ENCODE measurements at regions not wholly inside any gene's neighbourhood (a gene's known extent, or its start where the extent isn't known, plus 50 kb on each side); places are given as distances from the start of the nearest gene placed in this dataset.

- Histone ChIP-seq H4K20me1 (ENCODE audit: control insufficient read depth, insufficient read depth, insufficient read length) (no peaks in the 10 kb centered on the region), H3K23ac (ENCODE audit: insufficient read length, low read depth, low read length) (no peak overlapping the region), H3K9me3 (ENCODE audit: control insufficient read depth, low read depth, low read length) (no peaks in the 10 kb centered on the region), H3T11ph (ENCODE audit: low read length) (no peak overlapping the region), H2BK120ac (ENCODE audit: low read depth, low read length, poor library complexity, severe bottlenecking) (no peak overlapping the region), H3K9ac (ENCODE audit: extremely low read depth, insufficient read length, low read length) (no peak overlapping the region), H3K79me2 (ENCODE audit: insufficient read depth, low read length) (no peaks in the 10 kb centered on the region), H3K4ac (ENCODE audit: low read depth, low read length) (no peak overlapping the region), H3K27me3 (ENCODE audit: insufficient read depth, low read length) (no peaks in the 10 kb centered on the region), H3K23me2 (ENCODE audit: insufficient read length, low read depth, low read length, poor library complexity, severe bottlenecking) (no peaks in the 10 kb centered on the region), H3K18ac (ENCODE audit: insufficient read length, low read depth, low read length) (no peak overlapping the region), H3K14ac (ENCODE audit: insufficient read depth, low read length) (no peak overlapping the region), H4K5ac (ENCODE audit: insufficient read length, low read depth, low read length) (no peak overlapping the region), H2AFZ (ENCODE audit: low read length) (no peak overlapping the region), H2BK20ac (ENCODE audit: low read depth, low read length, poor library complexity, severe bottlenecking) (no peak overlapping the region), H2BK12ac (ENCODE audit: insufficient read length, low read depth, low read length) (no peak overlapping the region), H3K79me1 (ENCODE audit: insufficient read depth, low read depth, low read length, poor library complexity, severe bottlenecking) (no peaks in the 10 kb centered on the region), H2BK5ac (ENCODE audit: insufficient read length, low read length) (no peak overlapping the region), H3K4me2 (ENCODE audit: insufficient read depth, insufficient read length, low read length) (no peak overlapping the region), H4K91ac (ENCODE audit: insufficient read length, low read depth, low read length) (no peak overlapping the region), H4K8ac (replicated peaks; ENCODE audit: insufficient read length, low read depth, low read length) (no peak overlapping the region), H2BK15ac (ENCODE audit: low read depth, low read length) (no peak overlapping the region), H2AK5ac (ENCODE audit: insufficient read length, low read length) (no peak overlapping the region), H3K27ac (ENCODE audit: insufficient read length, low read depth, low read length) (no peak overlapping the region), H3K56ac (ENCODE audit: insufficient read length, low read depth, low read length) (no peak overlapping the region), H3K4me1 (ENCODE audit: insufficient read depth, low read length) (no peaks in the 10 kb centered on the region)
- no peak for TF ChIP-seq CTCF (conservative IDR thresholded peaks at IDR 0.05)
- H3K9me3 Mint-ChIP-seq = no peaks in the 10 kb centered on the region
- no peaks in the 10 kb centered on the region for H3K4me1 Mint-ChIP-seq
- no CpG with 5 or more reads among the region's 3 CpGs for WGBS (ENCODE audit: extremely low coverage, insufficient read length, low lambda C conversion rate)
- no peak overlapping the region for H3K4me3 Mint-ChIP-seq
- H3K27ac Mint-ChIP-seq = no peak overlapping the region
- no peaks in the 10 kb centered on the region for H3K27me3 Mint-ChIP-seq (ENCODE audit: low read depth)
- DNase-seq = no peak
- H3K36me3 Mint-ChIP-seq (ENCODE audit: insufficient read depth in 1 of 3, low read depth in 3 of 3) = no peaks in the 10 kb centered on the region
Measured at GRCh38 chr3:107975529-107976201, 115.2 kb downstream of the CD47 start.

All from H9 (cell line).